GM12865 (cell line): ENCODE measurements at regions not wholly inside any gene's neighbourhood (a gene's known extent, or its start where the extent isn't known, plus 50 kb on each side); places are given as distances from the start of the nearest gene placed in this dataset.
A peak's percentile ranks its signal among the peaks of the same experiment; 100 is the strongest.
"Not testable (repeated sequence)": the region's sequence is repeated elsewhere in the genome, so short reads cannot be mapped to it uniquely, and the experiment has no call there.

ENCODE experiments used
- DNase-seq: peaks from one replicate; pipeline ENCODE4 v3.0.0; 2010; ENCODE audit warnings: low read depth
- H3K4me3 ChIP-seq: 2 replicates; pipeline ENCODE4 v1.5.1; 2011; ENCODE audit warnings: mild to moderate bottlenecking, low read depth, low read length, control low read depth

GRCh38 chr1:206351276-206352052 lies 118.8 kb upstream of the IKBKE start:
- H3K4me3 ChIP-seq, DNase-seq: not testable (repeated sequence)

- DNase-seq, H3K4me3 ChIP-seq: not testable (repeated sequence)
These were observed 114.0 kb upstream of the IKBKE start for GRCh38 chr1:206356310-206356709.

GRCh38 chr1:206357962-206358361 lies 112.3 kb upstream of the IKBKE start:
- H3K4me3 ChIP-seq, DNase-seq: not testable (repeated sequence)

- DNase-seq, H3K4me3 ChIP-seq: not testable (repeated sequence)
These were observed 111.5 kb upstream of the IKBKE start for GRCh38 chr1:206358771-206359170.

GRCh38 chr1:206359377-206359776 lies 110.9 kb upstream of the IKBKE start:
- H3K4me3 ChIP-seq, DNase-seq: not testable (repeated sequence)

GRCh38 chr1:206361978-206362543 lies 108.2 kb upstream of the IKBKE start:
- not testable (repeated sequence) for H3K4me3 ChIP-seq, DNase-seq

- H3K4me3 ChIP-seq, DNase-seq: not testable (repeated sequence)
These were observed 107.3 kb upstream of the IKBKE start for GRCh38 chr1:206362994-206363393.

GRCh38 chr1:206365271-206365670 lies 105.0 kb upstream of the IKBKE start:
- not testable (repeated sequence) for DNase-seq, H3K4me3 ChIP-seq

GRCh38 chr1:206366131-206366530 lies 104.1 kb upstream of the IKBKE start:
- H3K4me3 ChIP-seq, DNase-seq: not testable (repeated sequence)

- H3K4me3 ChIP-seq, DNase-seq: not testable (repeated sequence)
These were observed 103.5 kb upstream of the IKBKE start for GRCh38 chr1:206366772-206367171.

GRCh38 chr1:206367955-206368622 lies 102.2 kb upstream of the IKBKE start:
- DNase-seq, H3K4me3 ChIP-seq: not testable (repeated sequence)

GRCh38 chr1:206374725-206375124 lies 95.6 kb upstream of the IKBKE start:
- H3K4me3 ChIP-seq, DNase-seq: not testable (repeated sequence)

- H3K4me3 ChIP-seq, DNase-seq: not testable (repeated sequence)
These were observed 94.7 kb upstream of the IKBKE start for GRCh38 chr1:206375552-206375951.

GRCh38 chr1:206378506-206378905 lies 91.8 kb upstream of the IKBKE start:
- DNase-seq, H3K4me3 ChIP-seq: not testable (repeated sequence)

- H3K4me3 ChIP-seq, DNase-seq: not testable (repeated sequence)
These were observed 91.0 kb upstream of the IKBKE start for GRCh38 chr1:206379245-206379644.

- not testable (repeated sequence) for H3K4me3 ChIP-seq
- peak; percentile 1 for DNase-seq
These were observed 90.0 kb upstream of the IKBKE start for GRCh38 chr1:206380163-206380790.

GRCh38 chr1:206380791-206381610 lies 89.3 kb upstream of the IKBKE start:
- DNase-seq = peak; percentile 0
- H3K4me3 ChIP-seq = not testable (repeated sequence)
